ENCODE measurements at regions not wholly inside any gene's neighbourhood (a gene's known extent, or its start where the extent isn't known, plus 50 kb on each side); places are given as distances from the start of the nearest gene placed in this dataset.

GRCh38 chr6:128736780-128737179, 146.2 kb upstream of the LAMA2 start:
- no peak for TF ChIP-seq CTCF (IDR thresholded peaks at IDR 0.05)
- TF ChIP-seq POLR2AphosphoS5 (IDR thresholded peaks at IDR 0.05) = no peak
- TF ChIP-seq EP300 (IDR thresholded peaks at IDR 0.05) = no peak
- TF ChIP-seq POLR2A (IDR thresholded peaks at IDR 0.05; ENCODE audit: low read depth) = no peak

All from esophagus muscularis mucosa (tissue), 4 donors.